Spleen (tissue), 7 donors: ENCODE measurements at regions not wholly inside any gene's neighbourhood (a gene's known extent, or its start where the extent isn't known, plus 50 kb on each side); places are given as distances from the start of the nearest gene placed in this dataset.

Experiments used
- CTCF ChIP-seq, 11 experiments: fragments of 200-600 bp in 7 of 11; fragments of 450-650 bp in 4 of 11; sonication (generic) in 4 of 11; IDR thresholded peaks in 8 of 11; conservative IDR thresholded peaks in 3 of 11; 1 replicate in 7 of 11; 2 replicates in 4 of 11; pipeline versions ENCODE4 v1.4.0 to v1.8.0; 2016 to 2021; ENCODE audit warnings: antibody characterized with exemption in 11 of 11, inconsistent platforms in 4 of 11, mild to moderate bottlenecking in 1 of 11
- POLR2A ChIP-seq, 3 donors: fragments of 450-650 bp; IDR thresholded peaks; one replicate each; pipeline ENCODE4 v1.5.1; 2017; ENCODE audit warnings: antibody characterized with exemption in 3 of 3, mild to moderate bottlenecking in 1 of 3
- POLR2AphosphoS5 ChIP-seq, 3 donors: sonication (generic); formaldehyde crosslinking; IDR thresholded peaks; one replicate each; pipeline ENCODE4 v1.5.1; 2017; ENCODE audit warnings: antibody characterized with exemption in 3 of 3
- donor health status: DM: no; HTN: no; CAD: no; lungs with moderate emphysema.
- donor health status: DM: no; HTN: no; CAD: no.
- donor health status: DM: no; HTN: no; CAD: no.

- TF ChIP-seq CTCF (IDR thresholded peaks at IDR 0.05 in 8 of 11, conservative IDR thresholded peaks at IDR 0.05 in 3 of 11) (no peak), POLR2A (IDR thresholded peaks at IDR 0.05) (no peak), POLR2AphosphoS5 (IDR thresholded peaks at IDR 0.05) (no peak)
These were observed 153.2 kb downstream of the C12orf75 start for GRCh38 chr12:105483691-105484090.
